ENCODE measurements at regions not wholly inside any gene's neighbourhood (a gene's known extent, or its start where the extent isn't known, plus 50 kb on each side); places are given as distances from the start of the nearest gene placed in this dataset.

DNA sequence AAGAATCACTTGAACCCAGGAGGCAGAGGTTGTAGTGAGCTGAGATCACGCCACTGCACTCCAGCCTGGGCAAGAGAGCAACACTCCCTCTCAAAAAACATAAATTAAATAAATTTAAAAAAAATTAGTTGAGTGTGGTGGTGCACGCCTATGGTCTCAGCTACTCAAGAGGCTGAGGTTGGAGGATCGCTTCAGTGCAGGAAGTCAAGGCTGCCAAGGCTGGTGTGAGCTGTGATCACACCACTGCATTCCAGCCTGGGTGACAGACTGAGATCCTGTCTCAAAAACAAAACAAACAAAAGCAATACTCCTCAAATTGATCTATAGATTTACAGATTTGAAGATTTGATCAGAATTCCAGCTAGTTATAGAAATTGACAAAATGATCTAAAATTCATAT lies 92.7 kb upstream of the RESF1 start:
- H3K36me3 ChIP-seq (replicated peaks in 1 of 2; ENCODE audit: control insufficient read depth in 2 of 2, insufficient read depth in 2 of 2, low read length in 2 of 2) = no peaks in the 10 kb centered on the region
- H3K23ac ChIP-seq (ENCODE audit: low read depth, low read length, poor library complexity) = no peak overlapping the region
- WGBS, 2 donors (ENCODE audit: extremely low coverage in 2 of 2, insufficient read length in 2 of 2, insufficient replicate concordance in 1 of 2) = no CpG with 5 or more reads among the region's 3 CpGs
- H2BK5ac ChIP-seq (ENCODE audit: low read length) = no peak overlapping the region
- no peak overlapping the region for H3K4ac ChIP-seq (ENCODE audit: low read length)
- no peak overlapping the region for H2BK12ac ChIP-seq (ENCODE audit: low read length)
- no peak overlapping the region for H3K27ac ChIP-seq (replicated peaks; ENCODE audit: low read length)
- no peak overlapping the region for H3K4me3 ChIP-seq (ENCODE audit: low read length in 2 of 2)
- no peak overlapping the region for H3K14ac ChIP-seq (ENCODE audit: low read length)
- no peak overlapping the region for H2BK15ac ChIP-seq (ENCODE audit: low read length)
- H3K18ac ChIP-seq (ENCODE audit: low read length) = no peak overlapping the region
- H3K4me2 ChIP-seq (ENCODE audit: insufficient read depth, low read length, poor library complexity, severe bottlenecking) = no peak overlapping the region
- H3K27me3 ChIP-seq (ENCODE audit: control insufficient read depth in 3 of 3, insufficient read depth in 3 of 3, low read depth in 1 of 3, low read length in 3 of 3) = no peaks in the 10 kb centered on the region
- no peak overlapping the region for H2BK120ac ChIP-seq (ENCODE audit: low read depth, low read length)
- H2AK5ac ChIP-seq (ENCODE audit: low read depth, low read length) = no peak overlapping the region
- DNase-seq (ENCODE audit: low spot score) = no peak
- H3K4me1 ChIP-seq (ENCODE audit: control insufficient read depth in 2 of 2, insufficient read depth in 1 of 2, low read depth in 1 of 2, low read length in 2 of 2) = no peaks in the 10 kb centered on the region
- H3K79me1 ChIP-seq (ENCODE audit: low read depth, low read length) = no peaks in the 10 kb centered on the region
- no peaks in the 10 kb centered on the region for H3K9me3 ChIP-seq (replicated peaks in 1 of 2; ENCODE audit: control insufficient read depth in 2 of 2, insufficient read depth in 1 of 2, low read depth in 1 of 2, low read length in 2 of 2)
- H3K9ac ChIP-seq (ENCODE audit: low read depth, low read length, poor library complexity) = no peak overlapping the region
- no peak overlapping the region for H4K8ac ChIP-seq (ENCODE audit: low read depth, low read length)
- H2AFZ ChIP-seq (ENCODE audit: low read length) = no peak overlapping the region
- no peak overlapping the region for H4K91ac ChIP-seq (ENCODE audit: low read depth, low read length, poor library complexity)

DNA sequence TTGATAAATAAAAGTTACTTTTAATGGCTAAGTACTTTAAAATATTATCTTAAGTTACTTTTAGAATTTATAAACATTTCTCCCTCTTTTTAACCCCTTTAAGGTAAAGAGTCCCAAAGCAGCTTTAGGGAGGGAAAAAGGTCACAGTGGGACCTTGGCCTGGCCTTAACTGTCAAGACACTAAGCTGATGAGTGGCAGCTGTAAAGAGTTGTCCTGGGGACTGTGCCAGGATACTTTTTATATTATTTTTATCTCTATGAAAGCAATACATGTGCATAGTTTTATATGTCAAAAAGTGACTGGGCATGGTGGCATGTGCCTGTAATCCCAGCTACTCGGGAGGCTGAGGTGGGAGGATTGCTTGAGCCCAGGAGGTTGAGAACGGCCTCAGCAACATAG lies 94.2 kb upstream of the RESF1 start:
- Histone ChIP-seq H4K91ac (ENCODE audit: low read depth, low read length, poor library complexity) (no peak overlapping the region), H3K18ac (ENCODE audit: low read length) (no peak overlapping the region), H4K8ac (ENCODE audit: low read depth, low read length) (no peak overlapping the region), H3K23ac (ENCODE audit: low read depth, low read length, poor library complexity) (no peak overlapping the region), H3K79me1 (ENCODE audit: low read depth, low read length) (no peaks in the 10 kb centered on the region), H3K27ac (replicated peaks; ENCODE audit: low read length) (no peak overlapping the region), H3K9me3 (replicated peaks in 1 of 2; ENCODE audit: control insufficient read depth in 2 of 2, insufficient read depth in 1 of 2, low read depth in 1 of 2, low read length in 2 of 2) (peaks cover 0 to 1% of the 10 kb centered on the region in 2 donors), H3K14ac (ENCODE audit: low read length) (no peak overlapping the region), H3K4me3 (ENCODE audit: low read length in 2 of 2) (no peak overlapping the region), H3K4ac (ENCODE audit: low read length) (no peak overlapping the region), H2BK15ac (ENCODE audit: low read length) (no peak overlapping the region), H2BK120ac (ENCODE audit: low read depth, low read length) (no peak overlapping the region), H2BK5ac (ENCODE audit: low read length) (no peak overlapping the region), H2BK12ac (ENCODE audit: low read length) (no peak overlapping the region), H2AK5ac (ENCODE audit: low read depth, low read length) (no peak overlapping the region), H3K27me3 (ENCODE audit: control insufficient read depth in 3 of 3, insufficient read depth in 3 of 3, low read depth in 1 of 3, low read length in 3 of 3) (no peaks in the 10 kb centered on the region), H3K36me3 (replicated peaks in 1 of 2; ENCODE audit: control insufficient read depth in 2 of 2, insufficient read depth in 2 of 2, low read length in 2 of 2) (no peaks in the 10 kb centered on the region), H3K4me2 (ENCODE audit: insufficient read depth, low read length, poor library complexity, severe bottlenecking) (no peak overlapping the region), H2AFZ (ENCODE audit: low read length) (no peak overlapping the region), H3K4me1 (ENCODE audit: control insufficient read depth in 2 of 2, insufficient read depth in 1 of 2, low read depth in 1 of 2, low read length in 2 of 2) (no peaks in the 10 kb centered on the region), H3K9ac (ENCODE audit: low read depth, low read length, poor library complexity) (no peak overlapping the region)
- no peak for DNase-seq (ENCODE audit: low spot score)
- WGBS, 2 donors (ENCODE audit: extremely low coverage in 2 of 2, insufficient read length in 2 of 2, insufficient replicate concordance in 1 of 2) = no CpG with 5 or more reads among the region's 2 CpGs

DNA sequence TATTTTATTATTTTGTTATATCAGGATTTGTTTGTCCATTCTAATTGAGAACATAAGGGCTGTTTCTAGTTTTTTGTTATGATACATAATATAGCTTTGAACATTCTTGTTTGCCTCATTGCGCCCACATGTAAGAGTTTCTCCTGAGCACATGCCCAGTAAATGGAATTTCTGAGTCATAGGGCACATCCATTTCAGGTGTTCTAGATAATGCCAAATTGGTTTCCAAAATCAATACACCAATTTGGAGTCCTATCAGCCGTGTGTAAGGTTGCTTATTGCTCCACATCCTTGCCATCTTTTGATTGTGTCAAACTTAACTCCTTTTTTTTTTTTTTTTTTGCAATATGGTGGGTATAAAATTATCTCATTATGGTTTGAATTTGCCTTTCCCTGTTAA lies 97.9 kb upstream of the RESF1 start:
- Histone ChIP-seq H4K91ac (ENCODE audit: low read depth, low read length, poor library complexity) (no peak overlapping the region), H3K27me3 (ENCODE audit: control insufficient read depth in 3 of 3, insufficient read depth in 3 of 3, low read depth in 1 of 3, low read length in 3 of 3) (no peaks in the 10 kb centered on the region), H3K23ac (ENCODE audit: low read depth, low read length, poor library complexity) (no peak overlapping the region), H3K18ac (ENCODE audit: low read length) (no peak overlapping the region), H3K36me3 (replicated peaks in 1 of 2; ENCODE audit: control insufficient read depth in 2 of 2, insufficient read depth in 2 of 2, low read length in 2 of 2) (no peaks in the 10 kb centered on the region), H3K27ac (replicated peaks; ENCODE audit: low read length) (no peak overlapping the region), H3K4me1 (ENCODE audit: control insufficient read depth in 2 of 2, insufficient read depth in 1 of 2, low read depth in 1 of 2, low read length in 2 of 2) (no peaks in the 10 kb centered on the region), H4K8ac (ENCODE audit: low read depth, low read length) (no peak overlapping the region), H3K79me1 (ENCODE audit: low read depth, low read length) (no peaks in the 10 kb centered on the region), H3K4me3 (ENCODE audit: low read length in 2 of 2) (no peak overlapping the region), H3K9ac (ENCODE audit: low read depth, low read length, poor library complexity) (no peak overlapping the region), H3K4ac (ENCODE audit: low read length) (no peak overlapping the region), H2BK12ac (ENCODE audit: low read length) (no peak overlapping the region), H3K9me3 (replicated peaks in 1 of 2; ENCODE audit: control insufficient read depth in 2 of 2, insufficient read depth in 1 of 2, low read depth in 1 of 2, low read length in 2 of 2) (peaks cover 0 to 1% of the 10 kb centered on the region in 2 donors), H2BK15ac (ENCODE audit: low read length) (no peak overlapping the region), H3K4me2 (ENCODE audit: insufficient read depth, low read length, poor library complexity, severe bottlenecking) (no peak overlapping the region), H2BK120ac (ENCODE audit: low read depth, low read length) (no peak overlapping the region), H2AFZ (ENCODE audit: low read length) (no peak overlapping the region), H2BK5ac (ENCODE audit: low read length) (no peak overlapping the region), H3K14ac (ENCODE audit: low read length) (no peak overlapping the region), H2AK5ac (ENCODE audit: low read depth, low read length) (no peak overlapping the region)
- no CpG with 5 or more reads among the region's 2 CpGs for WGBS, 2 donors (ENCODE audit: extremely low coverage in 2 of 2, insufficient read length in 2 of 2, insufficient replicate concordance in 1 of 2)
- DNase-seq (ENCODE audit: low spot score) = no peak

DNA sequence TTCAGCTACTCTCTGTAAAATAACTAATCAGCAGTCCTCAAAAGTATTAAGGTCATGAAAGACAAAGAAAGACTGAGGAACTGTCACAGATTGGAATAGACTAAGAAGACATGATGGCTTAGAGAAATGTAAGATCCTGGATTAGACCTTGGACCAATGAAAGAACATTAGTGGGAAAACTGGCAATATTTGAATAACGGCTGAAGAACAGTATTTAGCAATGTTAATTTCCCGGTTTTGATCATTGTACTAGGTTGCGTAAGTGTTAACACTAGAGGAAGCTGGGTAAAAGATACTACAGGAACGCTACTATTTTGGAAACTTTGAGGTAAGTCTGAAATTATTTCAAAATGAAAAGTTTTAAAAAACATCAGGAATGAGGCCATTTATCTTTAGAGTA lies 98.8 kb upstream of the RESF1 start:
- WGBS, 2 donors (ENCODE audit: extremely low coverage in 2 of 2, insufficient read length in 2 of 2, insufficient replicate concordance in 1 of 2) = no CpG with 5 or more reads among the region's 4 CpGs
- no peak overlapping the region for H4K91ac ChIP-seq (ENCODE audit: low read depth, low read length, poor library complexity)
- H3K23ac ChIP-seq (ENCODE audit: low read depth, low read length, poor library complexity) = no peak overlapping the region
- H3K36me3 ChIP-seq (replicated peaks in 1 of 2; ENCODE audit: control insufficient read depth in 2 of 2, insufficient read depth in 2 of 2, low read length in 2 of 2) = no peaks in the 10 kb centered on the region
- no peak overlapping the region for H2AFZ ChIP-seq (ENCODE audit: low read length)
- no peak overlapping the region for H3K18ac ChIP-seq (ENCODE audit: low read length)
- no peak overlapping the region for H3K4me2 ChIP-seq (ENCODE audit: insufficient read depth, low read length, poor library complexity, severe bottlenecking)
- no peak overlapping the region for H2BK5ac ChIP-seq (ENCODE audit: low read length)
- no peak overlapping the region for H3K4ac ChIP-seq (ENCODE audit: low read length)
- H2AK5ac ChIP-seq (ENCODE audit: low read depth, low read length) = no peak overlapping the region
- no peaks in the 10 kb centered on the region for H3K79me1 ChIP-seq (ENCODE audit: low read depth, low read length)
- no peak for DNase-seq (ENCODE audit: low spot score)
- peaks cover 0 to 1% of the 10 kb centered on the region in 2 donors for H3K9me3 ChIP-seq (replicated peaks in 1 of 2; ENCODE audit: control insufficient read depth in 2 of 2, insufficient read depth in 1 of 2, low read depth in 1 of 2, low read length in 2 of 2)
- no peak overlapping the region for H2BK120ac ChIP-seq (ENCODE audit: low read depth, low read length)
- H3K27me3 ChIP-seq (ENCODE audit: control insufficient read depth in 3 of 3, insufficient read depth in 3 of 3, low read depth in 1 of 3, low read length in 3 of 3) = no peaks in the 10 kb centered on the region
- H3K9ac ChIP-seq (ENCODE audit: low read depth, low read length, poor library complexity) = no peak overlapping the region
- H4K8ac ChIP-seq (ENCODE audit: low read depth, low read length) = no peak overlapping the region
- no peak overlapping the region for H2BK15ac ChIP-seq (ENCODE audit: low read length)
- no peak overlapping the region for H3K4me3 ChIP-seq (ENCODE audit: low read length in 2 of 2)
- no peaks in the 10 kb centered on the region for H3K4me1 ChIP-seq (ENCODE audit: control insufficient read depth in 2 of 2, insufficient read depth in 1 of 2, low read depth in 1 of 2, low read length in 2 of 2)
- H3K14ac ChIP-seq (ENCODE audit: low read length) = no peak overlapping the region
- no peak overlapping the region for H2BK12ac ChIP-seq (ENCODE audit: low read length)
- no peak overlapping the region for H3K27ac ChIP-seq (replicated peaks; ENCODE audit: low read length)
